GM21367 (cell line): ENCODE measurements at regions not wholly inside any gene's neighbourhood (a gene's known extent, or its start where the extent isn't known, plus 50 kb on each side); places are given as distances from the start of the nearest gene placed in this dataset.

Source experiments
- ATAC-seq: cut with Tn5 transposase; IDR thresholded peaks from one replicate; pipeline ENCODE4 v1.9.1; 2021; ENCODE audit not compliant: unreplicated experiment

GRCh38 chr13:67769063-67769986 lies 539.2 kb upstream of the PCDH9 start:
- no peak for ATAC-seq

DNA sequence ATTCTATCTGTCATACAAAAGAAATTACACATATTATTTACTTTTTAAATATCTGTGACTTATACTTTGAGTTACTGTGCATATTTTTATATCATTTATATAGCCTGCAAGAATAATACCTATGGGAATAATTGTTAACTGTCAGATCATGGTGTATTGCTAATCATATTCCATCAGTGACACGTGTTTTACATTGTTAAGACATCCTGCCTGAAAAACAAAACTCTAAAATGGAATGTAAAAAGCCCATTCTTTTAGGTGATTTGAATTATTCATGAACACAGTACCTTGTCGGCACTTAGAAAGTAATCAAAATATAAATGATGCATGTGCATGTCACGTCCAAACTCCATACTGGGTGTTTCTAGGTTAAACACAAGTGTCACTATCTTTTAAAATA lies 533.8 kb upstream of the PCDH9 start:
- ATAC-seq = no peak

- ATAC-seq = no peak
These were observed 533.2 kb upstream of the PCDH9 start for GRCh38 chr13:67763384-67763783.

DNA sequence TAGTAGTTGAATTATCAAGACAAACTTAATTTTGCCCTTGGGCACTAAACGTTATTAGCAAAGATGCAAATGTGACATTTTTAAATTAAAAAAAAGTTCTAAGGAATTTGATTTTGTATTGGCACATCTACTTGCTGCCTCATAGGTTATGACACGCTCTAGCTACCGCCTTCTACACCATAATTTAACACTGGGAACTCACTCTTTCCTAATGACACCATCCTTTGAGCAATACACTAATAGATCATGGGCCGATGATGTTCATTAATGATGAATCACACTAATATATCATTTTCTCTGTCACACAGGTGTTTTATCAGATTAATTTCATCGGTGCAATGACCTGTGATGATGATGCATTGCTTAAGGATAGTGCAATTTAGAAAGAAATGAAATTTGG lies 528.8 kb upstream of the PCDH9 start:
- ATAC-seq = no peak

DNA sequence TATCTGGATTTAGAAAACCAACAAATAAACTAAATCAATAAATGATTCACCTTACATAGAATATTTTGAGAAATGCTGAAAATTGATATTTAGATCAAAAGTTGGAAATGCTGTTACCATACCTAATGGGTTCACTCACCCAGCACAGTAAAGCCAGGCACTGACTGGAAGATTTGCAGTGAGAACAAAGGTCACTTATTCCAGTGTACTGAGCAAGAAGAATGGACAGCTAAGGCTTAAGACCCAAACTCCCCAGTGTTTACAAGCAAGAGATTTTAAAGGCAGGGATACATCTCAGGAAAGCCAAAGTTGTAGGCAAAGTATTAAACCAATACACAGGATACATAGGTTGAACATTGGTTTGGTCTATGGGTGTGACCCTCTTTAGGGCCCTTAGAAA lies 523.9 kb upstream of the PCDH9 start:
- ATAC-seq = no peak

DNA sequence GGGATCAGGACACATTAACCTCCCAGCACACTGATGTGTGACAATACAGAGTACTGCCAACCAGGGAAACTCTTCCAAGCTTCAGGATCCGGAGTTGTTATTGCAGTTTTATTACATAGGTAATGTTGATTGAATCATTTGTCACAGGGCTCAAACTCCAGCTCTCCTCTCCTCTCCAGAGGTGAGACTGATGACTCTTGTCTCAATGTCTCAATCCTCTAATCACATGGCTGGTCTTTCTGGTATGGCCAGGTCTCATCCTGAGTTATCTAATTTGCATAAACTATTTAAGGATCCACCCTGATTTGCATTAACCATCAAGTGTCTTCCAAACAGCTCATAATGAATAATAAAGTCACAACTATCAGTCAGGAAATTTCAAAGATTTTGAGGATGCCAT lies 522.6 kb upstream of the PCDH9 start:
- ATAC-seq = no peak

DNA sequence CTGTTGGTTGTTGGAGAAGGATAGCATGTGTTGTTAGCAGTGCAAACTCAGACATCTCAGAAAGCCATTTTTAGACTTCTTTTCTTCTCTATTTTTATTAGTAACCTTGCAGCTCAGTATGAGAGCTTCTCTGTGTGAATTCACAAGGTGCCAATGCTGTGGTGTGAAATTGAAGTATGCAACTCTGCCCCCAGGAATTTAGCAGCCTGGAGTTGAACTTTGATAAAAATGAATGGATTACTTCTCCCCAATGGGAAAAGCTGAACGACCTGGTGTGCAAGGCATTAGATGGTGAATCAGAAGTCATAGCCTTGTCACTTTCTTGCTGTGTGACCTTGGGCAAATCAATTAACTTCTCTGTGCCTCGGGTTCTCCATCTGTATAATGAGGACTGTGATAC lies 512.3 kb upstream of the PCDH9 start:
- no peak for ATAC-seq

GRCh38 chr13:67740871-67741535 lies 510.9 kb upstream of the PCDH9 start:
- ATAC-seq = no peak

DNA sequence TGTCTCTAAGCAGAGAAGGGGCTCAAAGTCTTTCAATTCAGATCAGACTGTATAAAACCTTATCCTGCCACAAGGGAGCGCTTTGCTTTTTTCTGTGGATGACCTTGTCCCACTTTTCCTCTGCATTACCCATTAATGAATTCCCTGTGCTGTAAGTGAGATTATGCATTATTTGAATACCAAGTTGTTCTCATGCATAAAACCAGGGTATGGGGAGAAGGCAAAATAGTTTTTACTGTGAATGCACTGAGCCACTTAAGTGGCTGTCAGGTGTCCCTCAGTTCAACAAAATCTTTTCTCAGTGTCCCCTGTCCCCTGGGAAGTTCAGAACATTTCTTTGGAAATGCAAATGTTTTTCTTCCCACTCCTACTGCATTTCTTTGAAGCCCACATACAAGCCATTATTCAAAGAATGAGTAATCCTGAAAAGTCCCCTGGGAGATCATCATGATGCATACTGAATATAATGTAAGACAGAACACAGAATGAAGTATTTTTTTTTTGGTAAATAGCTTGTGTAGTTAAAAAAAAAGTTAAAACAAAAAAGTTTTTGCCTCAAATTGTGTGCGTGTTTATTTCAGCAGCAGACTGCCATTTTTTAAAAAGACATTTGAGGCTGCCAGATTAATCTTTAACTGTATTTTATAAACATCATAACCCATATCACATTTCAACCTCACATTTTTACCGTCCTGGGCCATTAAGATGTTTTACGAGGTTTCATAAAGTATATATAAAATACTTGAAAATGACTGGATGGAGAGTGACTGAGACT lies 506.7 kb upstream of the PCDH9 start:
- ATAC-seq = no peak

DNA sequence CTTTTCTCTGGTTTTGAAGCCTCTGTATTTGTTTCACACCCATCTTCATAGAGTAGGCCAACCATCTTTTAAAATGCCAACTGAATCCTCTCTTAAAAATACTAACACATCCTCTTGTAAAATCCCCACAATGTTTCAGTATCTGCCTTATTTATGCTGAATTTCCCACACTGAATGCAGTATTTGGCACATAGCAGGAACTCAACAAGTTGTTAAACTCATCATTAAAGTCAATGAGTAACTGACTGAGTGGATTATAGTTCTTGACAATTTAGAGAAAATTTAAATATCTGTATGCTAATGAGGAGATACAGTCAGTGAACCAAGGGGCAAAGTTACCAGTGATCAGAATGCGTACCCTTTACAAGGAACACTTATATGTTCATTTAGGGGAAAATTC lies 505.5 kb upstream of the PCDH9 start:
- no peak for ATAC-seq

DNA sequence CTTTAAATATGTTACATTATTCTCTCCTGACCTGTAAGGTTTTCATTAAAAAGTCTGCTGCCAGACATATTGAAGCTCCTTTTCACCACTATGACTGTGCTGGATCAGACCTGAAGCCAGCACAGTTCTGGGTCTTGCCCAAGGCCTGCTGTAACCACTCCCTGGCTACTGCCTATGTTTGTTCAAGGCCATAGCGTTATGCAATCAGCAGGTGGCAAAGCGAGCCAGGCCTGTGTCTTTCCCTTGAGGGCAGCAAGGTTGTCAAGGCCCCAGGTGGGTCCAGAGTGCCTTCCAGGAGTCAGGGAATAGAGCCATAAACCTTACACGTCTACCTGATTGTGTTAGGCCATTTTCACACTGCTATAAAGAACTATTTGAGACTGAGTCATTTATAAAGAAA lies 496.8 kb upstream of the PCDH9 start:
- no peak for ATAC-seq

DNA sequence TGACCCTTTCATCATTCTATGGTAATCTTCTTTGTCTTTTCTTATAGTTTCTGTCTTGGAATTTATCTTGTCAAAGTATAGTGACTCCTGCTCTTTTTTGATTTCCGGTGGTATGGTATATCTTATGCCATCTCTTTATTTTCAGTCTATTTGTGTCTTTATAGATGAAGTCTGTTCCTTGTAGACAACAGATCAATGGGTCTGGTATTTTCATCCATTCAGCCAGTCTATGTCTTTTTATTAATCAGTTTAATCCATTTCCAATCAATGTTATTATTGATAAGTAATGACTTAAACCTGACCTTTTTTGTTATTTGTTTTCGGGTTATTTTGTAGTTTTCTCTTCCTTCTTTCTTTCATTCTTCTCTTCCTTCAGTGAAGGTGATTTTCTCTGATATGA lies 495.9 kb upstream of the PCDH9 start:
- no peak for ATAC-seq

GRCh38 chr13:67713571-67713970 lies 483.4 kb upstream of the PCDH9 start:
- ATAC-seq = no peak

DNA sequence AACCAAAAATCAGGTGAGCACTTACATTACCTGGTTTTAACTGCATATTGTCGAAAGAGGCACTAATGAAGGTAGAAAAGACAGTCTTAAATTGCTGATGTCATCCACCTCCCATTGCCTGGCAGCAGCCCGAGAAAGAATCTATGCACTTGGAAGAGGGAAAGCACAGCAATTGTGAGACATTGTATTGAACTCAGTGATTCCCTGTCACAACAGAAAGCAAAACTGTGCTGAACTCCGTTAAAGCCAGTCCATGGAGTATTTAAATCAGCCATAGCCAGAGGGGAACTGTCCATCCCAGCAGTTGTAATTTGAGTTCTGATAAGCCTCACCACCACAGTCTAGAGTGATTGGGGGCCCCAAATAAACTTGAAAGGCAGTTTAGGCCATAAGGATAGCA lies 466.6 kb upstream of the PCDH9 start:
- no peak for ATAC-seq

DNA sequence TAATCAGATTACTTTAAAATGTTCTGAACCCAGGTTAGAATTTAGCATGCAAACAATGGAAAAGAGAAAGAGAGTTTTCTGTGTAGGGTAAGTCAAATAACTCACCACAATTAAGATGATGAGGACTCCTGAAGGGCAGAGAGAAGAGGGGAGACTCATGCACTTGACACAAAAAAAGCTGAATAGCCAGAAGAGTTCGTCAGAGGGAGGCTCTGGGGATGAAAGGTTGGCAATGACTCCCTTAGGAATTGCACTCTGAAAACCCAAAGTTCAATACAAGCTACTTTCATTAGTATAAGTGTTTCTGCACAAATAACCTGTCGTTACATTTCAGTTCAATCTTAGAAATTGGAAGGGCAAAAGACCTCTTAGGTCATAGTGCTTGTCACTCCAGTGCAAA lies 434.4 kb upstream of the PCDH9 start:
- ATAC-seq = no peak

- no peak for ATAC-seq
These were observed 432.9 kb upstream of the PCDH9 start for GRCh38 chr13:67662997-67663396.

- no peak for ATAC-seq
These were observed 422.8 kb upstream of the PCDH9 start for GRCh38 chr13:67652887-67653286.

GRCh38 chr13:67651908-67652465 lies 421.9 kb upstream of the PCDH9 start:
- ATAC-seq = no peak

DNA sequence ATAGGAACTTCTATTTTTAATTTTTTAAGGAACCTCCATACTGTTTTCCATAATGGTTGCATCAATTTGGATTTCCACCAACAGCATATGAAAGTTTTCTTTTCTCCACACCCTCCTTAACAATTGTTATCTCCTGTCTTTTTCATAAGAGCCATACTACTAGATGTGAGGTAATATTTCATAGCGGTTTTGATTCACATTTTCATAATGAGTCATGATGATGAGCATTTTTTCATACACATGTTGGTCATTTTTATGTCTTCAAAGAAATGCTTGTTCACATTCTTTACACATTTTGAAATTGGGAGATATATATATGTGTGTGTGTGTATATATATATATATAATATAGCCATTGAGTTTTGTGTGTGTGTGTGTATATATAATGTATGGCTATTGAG lies 420.3 kb upstream of the PCDH9 start:
- ATAC-seq = no peak

- ATAC-seq = no peak
These were observed 415.8 kb upstream of the PCDH9 start for GRCh38 chr13:67645874-67646467.

DNA sequence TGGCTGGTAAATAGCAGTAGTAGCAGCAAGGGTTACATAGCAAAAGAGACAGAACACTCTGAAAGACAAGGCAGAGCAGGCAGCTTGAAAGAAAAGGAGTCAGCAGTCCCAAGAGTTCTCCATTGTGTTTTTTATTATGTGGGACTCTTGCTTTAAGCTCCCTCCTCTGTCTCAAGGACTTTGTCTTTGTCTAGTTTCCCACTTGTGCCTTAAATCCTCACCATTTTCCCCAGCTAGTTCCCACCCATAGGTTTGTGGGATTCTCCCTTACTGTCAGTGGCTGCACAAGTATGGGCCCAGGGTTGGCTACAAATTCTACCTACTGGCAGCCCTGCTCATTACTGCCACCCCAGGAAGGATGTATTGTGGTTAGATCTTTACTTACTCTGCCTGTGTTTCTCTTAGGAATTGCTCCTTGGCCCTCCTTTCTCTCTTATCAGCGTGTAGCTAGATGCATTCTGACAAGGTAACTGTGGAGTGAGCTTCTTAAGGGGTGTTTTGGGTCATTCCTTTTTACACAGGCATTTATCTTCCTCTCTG lies 413.4 kb upstream of the PCDH9 start:
- no peak for ATAC-seq
